Sigmoid colon (tissue), 4 donors: ENCODE measurements at regions not wholly inside any gene's neighbourhood (a gene's known extent, or its start where the extent isn't known, plus 50 kb on each side); places are given as distances from the start of the nearest gene placed in this dataset.

Experiments used
- EP300 ChIP-seq, 4 donors: sonication (generic); formaldehyde crosslinking; IDR thresholded peaks; one replicate each; pipeline ENCODE4 v1.6.1; 2017; ENCODE audit warnings: antibody characterized with exemption in 4 of 4
- POLR2A ChIP-seq, 2 donors: fragments of 450-650 bp; IDR thresholded peaks; one replicate each; pipeline ENCODE4 v1.6.1; 2016; ENCODE audit warnings: antibody characterized with exemption in 2 of 2, mild to moderate bottlenecking in 2 of 2, moderate library complexity in 2 of 2
- POLR2AphosphoS5 ChIP-seq, 4 donors: sonication (generic); formaldehyde crosslinking; IDR thresholded peaks; one replicate each; pipeline ENCODE4 v1.6.1; 2017; ENCODE audit warnings: antibody characterized with exemption in 4 of 4
- TF ChIP-seq, protein P1 (sequence below), 4 experiments: fragments of 450-650 bp in 3 of 4; fragments of 200-600 bp in 1 of 4; IDR thresholded peaks; one replicate each; pipeline ENCODE4 v1.5.1; 2016 to 2019; ENCODE audit warnings: antibody characterized with exemption in 4 of 4, mild to moderate bottlenecking in 3 of 4, moderate library complexity in 2 of 4

DNA sequence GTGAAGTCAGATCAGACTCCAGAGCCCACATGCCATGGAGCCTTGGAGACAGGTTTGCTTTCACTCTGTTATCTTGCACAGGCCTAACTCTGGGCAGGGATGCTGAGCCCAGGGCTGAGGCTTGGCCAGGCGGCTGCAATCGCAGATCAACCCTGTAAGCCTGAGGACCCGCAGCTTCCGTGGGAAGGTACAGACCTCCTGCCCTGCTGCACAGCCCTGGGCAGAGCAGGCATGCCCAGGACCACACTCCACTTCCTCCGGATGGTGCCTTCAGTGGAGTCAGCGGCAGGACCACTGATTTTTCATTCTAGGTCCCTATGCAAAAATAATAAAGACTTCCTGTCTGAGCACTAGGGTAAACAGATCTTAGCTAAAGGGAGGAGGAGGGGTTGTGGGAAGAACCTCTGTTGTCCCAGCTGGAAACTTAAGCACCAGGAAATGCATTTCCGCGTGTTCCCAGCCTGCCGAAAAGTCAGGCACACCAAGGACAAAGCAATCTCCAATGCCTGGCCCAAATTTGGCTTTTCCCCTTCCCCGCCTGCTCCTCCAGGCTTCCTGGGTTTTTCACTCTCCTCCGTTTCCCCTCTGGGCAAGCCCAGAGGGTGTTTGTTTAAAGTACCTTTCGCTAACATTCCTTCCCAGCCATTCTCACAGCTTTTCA lies 87.3 kb downstream of the KCTD15 start:
- TF ChIP-seq, protein P1, sequence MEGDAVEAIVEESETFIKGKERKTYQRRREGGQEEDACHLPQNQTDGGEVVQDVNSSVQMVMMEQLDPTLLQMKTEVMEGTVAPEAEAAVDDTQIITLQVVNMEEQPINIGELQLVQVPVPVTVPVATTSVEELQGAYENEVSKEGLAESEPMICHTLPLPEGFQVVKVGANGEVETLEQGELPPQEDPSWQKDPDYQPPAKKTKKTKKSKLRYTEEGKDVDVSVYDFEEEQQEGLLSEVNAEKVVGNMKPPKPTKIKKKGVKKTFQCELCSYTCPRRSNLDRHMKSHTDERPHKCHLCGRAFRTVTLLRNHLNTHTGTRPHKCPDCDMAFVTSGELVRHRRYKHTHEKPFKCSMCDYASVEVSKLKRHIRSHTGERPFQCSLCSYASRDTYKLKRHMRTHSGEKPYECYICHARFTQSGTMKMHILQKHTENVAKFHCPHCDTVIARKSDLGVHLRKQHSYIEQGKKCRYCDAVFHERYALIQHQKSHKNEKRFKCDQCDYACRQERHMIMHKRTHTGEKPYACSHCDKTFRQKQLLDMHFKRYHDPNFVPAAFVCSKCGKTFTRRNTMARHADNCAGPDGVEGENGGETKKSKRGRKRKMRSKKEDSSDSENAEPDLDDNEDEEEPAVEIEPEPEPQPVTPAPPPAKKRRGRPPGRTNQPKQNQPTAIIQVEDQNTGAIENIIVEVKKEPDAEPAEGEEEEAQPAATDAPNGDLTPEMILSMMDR (IDR thresholded peaks at IDR 0.05) = no peak
- TF ChIP-seq EP300 (IDR thresholded peaks at IDR 0.05) (no peak), POLR2A (IDR thresholded peaks at IDR 0.05) (no peak), POLR2AphosphoS5 (IDR thresholded peaks at IDR 0.05) (no peak)
